Pancreas (tissue), 10 donors: ENCODE measurements at regions not wholly inside any gene's neighbourhood (a gene's known extent, or its start where the extent isn't known, plus 50 kb on each side); places are given as distances from the start of the nearest gene placed in this dataset.
"Not testable (repeated sequence)": the region's sequence is repeated elsewhere in the genome, so short reads cannot be mapped to it uniquely, and the experiment has no call there.

Experiments used
- ATAC-seq, 4 donors: fragments of 200-7000 bp; cut with Tn5 transposase; one replicate each; pipeline versions ENCODE4 v1.8.0 to v1.9.1; 2020; ENCODE audit warnings: mild to moderate bottlenecking in 4 of 4, moderate library complexity in 4 of 4
- DNase-seq, 6 donors: peaks; one replicate each; pipeline ENCODE4 v3.0.0-alpha.2; 2020
- FAIRE-seq: peaks from 2 replicates; lab custom pipeline; 2012; peaks lifted over from hg19 to GRCh38; lab: Jason Lieb, UNC
- H3K27ac ChIP-seq, 4 donors: fragments of 200-600 bp; sonication (generic); 1 replicate in 3 of 4; 2 replicates in 1 of 4; pipeline versions ENCODE4 v1.5.0 to v1.8.0; 2020
- H3K27me3 ChIP-seq, 4 donors: fragments of 200-600 bp; one replicate each; pipeline ENCODE4 v1.8.0; 2021
- H3K36me3 ChIP-seq, 3 donors: fragments of 200-600 bp; sonication (generic) in 1 of 3; one replicate each; pipeline versions ENCODE4 v1.5.0 to v1.8.0; 2020 to 2021
- H3K4me1 ChIP-seq, 3 donors: fragments of 200-600 bp; one replicate each; pipeline ENCODE4 v1.8.0; 2021
- H3K4me3 ChIP-seq, 4 donors: fragments of 200-600 bp; sonication (generic) in 2 of 4; one replicate each; pipeline versions ENCODE4 v1.5.0 to v1.8.0; 2020 to 2021
- H3K9me3 ChIP-seq, 4 donors: fragments of 200-600 bp; one replicate each; pipeline ENCODE4 v1.8.0; 2021
- CTCF ChIP-seq, 4 donors: fragments of 200-600 bp; sonication (generic) in 3 of 4; IDR thresholded peaks; one replicate each; pipeline versions ENCODE4 v1.5.0 to v1.8.0; 2021; ENCODE audit warnings: antibody characterized with exemption in 4 of 4
- WGBS, 2 donors: extraction: QIAGEN DNeasy Blood & Tissue Kit; methylation state at CpG; one replicate each; pipeline ENCODE4 v1.1.7; 2013; 5-methylcytosine and 5-hydroxymethylcytosine counted together
- intact Hi-C, 3 donors: fragments of 100-400 bp; cut with DNase I; formaldehyde crosslinking; loops; one replicate each; pipeline versions ENCODE4 v1.11.1 to v1.14.2; 2022
- donor health status: healthy with polysubstance abuse.
- donor health status: DM: no; HTN: no; CAD: no; lungs with moderate emphysema.
- donor health status: DM: no; HTN: no; CAD: no.
- donor health status: control.
- donor health status: control.
- donor health status: Bipolar disorder and iron deficiency.
- donor health status: DM: yes; HTN: yes; CAD: no.
- donor health status: DM: no; HTN: no; CAD: no.
- donor health status: DM: no; HTN: no; CAD: no.
- donor health status: DM: yes; HTN: yes; CAD: no.

DNA sequence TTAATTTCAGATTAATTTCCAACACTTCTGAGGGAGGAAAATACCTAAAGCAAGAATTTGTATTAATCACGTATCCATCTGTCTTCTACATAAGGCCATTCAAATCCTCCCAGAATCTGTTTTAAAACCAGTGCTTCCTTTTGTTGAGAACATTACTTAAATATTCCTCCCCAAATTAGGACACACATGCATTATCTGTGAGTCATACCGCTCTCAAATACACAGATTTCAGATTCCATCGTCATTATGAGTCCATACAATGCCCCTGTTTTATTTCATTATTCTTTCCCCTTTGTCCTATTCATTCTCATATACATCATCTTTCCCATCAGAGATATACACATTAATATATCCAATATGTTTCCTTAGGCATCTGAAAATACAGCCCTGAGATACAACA is 57.3 kb upstream of the PRSS12 start:
- ATAC-seq: no peak
- no peak overlapping the region for H3K4me3 ChIP-seq
- H3K36me3 ChIP-seq: no peaks in the 10 kb centered on the region
- H3K9me3 ChIP-seq: no peaks in the 10 kb centered on the region
- no peak overlapping the region for H3K27ac ChIP-seq
- DNase-seq: no peak
- no peak for TF ChIP-seq CTCF (IDR thresholded peaks at IDR 0.05)
- FAIRE-seq: no peak
- no peaks in the 10 kb centered on the region for H3K27me3 ChIP-seq
- 90 to 93% methylated on average over 3 of the region's 3 CpGs for WGBS, 2 donors
- no peaks in the 10 kb centered on the region for H3K4me1 ChIP-seq
- intact Hi-C loops: no loop called here

DNA sequence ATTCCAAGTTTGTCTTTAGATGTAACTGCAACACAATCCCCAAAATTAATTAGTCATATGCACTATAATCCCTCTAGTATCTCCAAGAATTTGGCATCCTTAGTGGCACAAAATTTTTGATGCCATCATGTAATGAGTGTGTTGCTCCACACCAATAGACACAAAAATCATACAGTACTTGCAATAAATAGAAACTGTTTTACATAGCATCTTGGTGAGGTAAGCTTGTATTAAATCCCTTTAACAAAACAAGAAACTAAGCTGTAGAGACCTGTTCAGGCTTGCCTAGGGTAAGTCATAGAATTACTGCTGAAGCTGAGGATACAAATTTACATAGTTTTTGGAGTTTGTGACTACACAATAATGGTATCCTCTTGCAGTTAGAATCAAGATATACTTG is 64.5 kb upstream of the PRSS12 start:
- no peak for DNase-seq
- intact Hi-C loops: no loop called here
- Histone ChIP-seq H3K36me3 (no peaks in the 10 kb centered on the region), H3K9me3 (no peaks in the 10 kb centered on the region), H3K27me3 (no peaks in the 10 kb centered on the region), H3K27ac (no peak overlapping the region), H3K4me1 (peaks cover 0 to 2% (median 0%) of the 10 kb centered on the region in 3 donors), H3K4me3 (no peak overlapping the region)
- no peak for TF ChIP-seq CTCF (IDR thresholded peaks at IDR 0.05)
- no peak for FAIRE-seq
- peak in 2 of 4 donors; percentile 34 to 36 for ATAC-seq

- H3K4me1 ChIP-seq, H3K27me3 ChIP-seq, H3K27ac ChIP-seq, intact Hi-C loops, H3K36me3 ChIP-seq, FAIRE-seq, DNase-seq, H3K9me3 ChIP-seq, H3K4me3 ChIP-seq: not testable (repeated sequence)
- 16 to 17% methylated on average over 5 of the region's 5 CpGs for WGBS, 2 donors
- ATAC-seq: peak in 3 of 4 donors; percentile 44 to 80 (median 77)
Measured at GRCh38 chr4:118417800-118418199, 65.0 kb upstream of the PRSS12 start.

- H3K36me3 ChIP-seq, FAIRE-seq, H3K4me1 ChIP-seq, ATAC-seq, H3K4me3 ChIP-seq, H3K27ac ChIP-seq, H3K9me3 ChIP-seq, DNase-seq, intact Hi-C loops, H3K27me3 ChIP-seq: not testable (repeated sequence)
- 77 to 78% methylated on average over 2 of the region's 2 CpGs for WGBS, 2 donors
Measured at GRCh38 chr4:118418396-118418795, 65.6 kb upstream of the PRSS12 start.

DNA sequence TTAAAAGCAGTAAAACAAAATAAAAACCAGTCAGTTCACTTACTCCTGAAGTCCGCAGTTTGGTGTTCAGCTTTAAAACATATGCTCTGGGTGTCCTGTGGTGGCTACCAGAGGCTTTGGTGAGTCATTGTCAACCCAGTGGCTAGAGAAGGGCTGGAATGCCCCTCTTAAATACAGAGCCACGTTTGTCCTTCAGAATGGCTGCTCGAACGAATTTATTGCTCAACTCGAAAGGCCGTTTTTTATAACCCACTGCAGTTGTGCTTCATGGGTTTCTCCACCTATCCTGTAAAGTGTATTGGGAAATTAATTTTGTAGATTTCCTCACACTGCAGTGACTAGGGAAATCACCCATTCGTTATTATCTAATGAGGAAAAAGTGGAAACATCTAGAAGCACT is 66.8 kb upstream of the PRSS12 start:
- 67 to 68% methylated on average over 7 of the region's 7 CpGs for WGBS, 2 donors
- DNase-seq, H3K4me3 ChIP-seq, FAIRE-seq, H3K9me3 ChIP-seq, intact Hi-C loops, H3K4me1 ChIP-seq, H3K36me3 ChIP-seq, ATAC-seq, H3K27me3 ChIP-seq, H3K27ac ChIP-seq: not testable (repeated sequence)

DNA sequence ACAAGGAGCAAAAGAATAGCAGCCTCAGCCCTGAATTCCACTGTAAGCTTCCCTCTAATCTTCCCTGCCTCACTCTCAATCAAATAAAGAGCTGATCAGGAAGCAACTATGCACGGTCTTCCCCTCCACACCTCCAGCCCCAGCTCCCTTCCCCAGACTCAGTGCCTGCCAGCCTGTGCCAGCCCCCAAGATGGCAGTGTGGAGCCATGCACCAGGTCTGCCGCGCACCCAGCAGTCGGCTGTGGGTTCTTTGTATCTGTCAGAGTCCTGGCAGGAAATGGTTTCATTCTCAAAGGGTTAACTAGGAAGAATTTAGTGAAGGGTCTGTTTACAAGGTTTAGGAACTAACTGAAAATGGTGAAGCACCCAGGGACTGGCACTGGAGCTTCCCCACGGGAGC is 71.3 kb upstream of the PRSS12 start:
- H3K27me3 ChIP-seq, H3K4me3 ChIP-seq, H3K9me3 ChIP-seq, H3K36me3 ChIP-seq, H3K27ac ChIP-seq, FAIRE-seq, ATAC-seq, H3K4me1 ChIP-seq, intact Hi-C loops: not testable (repeated sequence)
- peak in 3 of 4 donors; percentile 34 to 41 (median 36) for TF ChIP-seq CTCF (IDR thresholded peaks at IDR 0.05)
- 3 to 4% methylated on average over 4 to 5 of the region's 5 CpGs for WGBS, 2 donors
- DNase-seq: peak; percentile 30 to 83 (median 62)

DNA sequence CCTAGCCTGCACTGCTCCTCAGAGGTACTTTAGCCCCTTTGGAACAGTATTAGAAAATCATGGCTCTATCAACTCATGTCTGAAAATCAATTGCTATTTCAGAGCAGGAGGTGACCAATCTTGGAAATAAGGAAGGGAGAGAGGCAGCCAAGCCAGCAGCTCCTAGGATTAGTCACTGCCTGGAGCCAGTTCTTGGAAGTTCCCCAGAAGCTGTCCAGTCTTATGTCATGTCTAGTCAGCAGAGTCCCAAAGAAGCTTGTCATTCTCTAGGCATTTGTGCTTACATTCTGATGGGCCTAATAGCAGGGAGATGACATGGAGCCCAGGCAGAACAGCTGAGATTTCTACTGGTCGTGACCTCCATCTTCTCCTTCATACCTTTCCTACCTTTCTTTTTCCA is 76.1 kb upstream of the PRSS12 start:
- no CpG with 5 or more reads among the region's 1 CpG for WGBS, 2 donors
- H3K4me1 ChIP-seq, H3K27ac ChIP-seq, H3K4me3 ChIP-seq, H3K27me3 ChIP-seq, ATAC-seq, H3K9me3 ChIP-seq, H3K36me3 ChIP-seq, FAIRE-seq, DNase-seq, intact Hi-C loops: not testable (repeated sequence)

GRCh38 chr4:118432359-118432758 is 79.6 kb upstream of the PRSS12 start:
- H3K4me3 ChIP-seq, ATAC-seq, intact Hi-C loops, DNase-seq, FAIRE-seq, H3K36me3 ChIP-seq, H3K27ac ChIP-seq, H3K27me3 ChIP-seq, H3K4me1 ChIP-seq, H3K9me3 ChIP-seq: not testable (repeated sequence)
- 50 to 57% methylated on average over 3 to 5 of the region's 5 CpGs for WGBS, 2 donors

DNA sequence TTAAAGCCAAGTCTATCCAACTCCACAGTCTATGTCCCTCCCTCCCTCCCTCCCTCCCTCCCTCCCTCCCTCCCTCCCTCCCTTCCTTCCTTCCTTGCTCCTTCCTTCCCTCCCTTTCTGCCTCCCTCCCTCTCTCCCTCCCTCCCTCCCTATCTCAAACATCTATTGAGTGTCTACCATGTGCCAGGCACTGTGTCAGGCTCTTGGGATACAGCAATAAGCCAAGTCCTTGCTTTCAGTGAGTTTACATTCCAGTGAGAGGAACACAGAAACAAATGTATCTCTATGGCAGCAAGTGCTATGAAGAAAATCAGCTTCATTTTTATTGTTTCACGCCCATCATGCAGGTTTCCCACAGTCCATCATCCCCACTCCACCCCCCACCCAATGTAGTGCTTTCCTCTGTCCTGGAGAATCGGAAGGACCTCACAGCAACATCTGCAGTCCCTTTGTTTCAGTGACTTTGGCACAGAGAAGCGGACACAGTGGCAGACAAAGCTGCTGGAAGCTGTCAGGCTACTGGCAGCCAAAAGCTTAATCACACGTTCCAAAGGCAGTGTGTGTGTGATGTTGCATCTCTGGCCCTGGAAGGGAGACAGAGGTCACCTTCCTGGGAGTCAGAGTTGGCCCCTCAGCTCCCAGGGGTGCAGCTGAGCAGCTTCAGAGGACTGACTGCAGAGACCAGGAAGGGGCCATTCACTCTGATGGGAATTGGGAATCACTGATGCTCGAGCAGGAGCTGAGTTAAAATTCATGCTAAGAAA is 81.0 kb upstream of the PRSS12 start:
- H3K4me3 ChIP-seq, H3K4me1 ChIP-seq, H3K27ac ChIP-seq, H3K27me3 ChIP-seq, ATAC-seq, FAIRE-seq, intact Hi-C loops, H3K9me3 ChIP-seq, DNase-seq, H3K36me3 ChIP-seq: not testable (repeated sequence)
- 44 to 46% methylated on average over 5 of the region's 5 CpGs for WGBS, 2 donors
